Activated CD4-positive, alpha-beta T cell treated with anti-CD3 and anti-CD28 coated beads for 36 hours (primary cell): ENCODE measurements at regions not wholly inside any gene's neighbourhood (a gene's known extent, or its start where the extent isn't known, plus 50 kb on each side); places are given as distances from the start of the nearest gene placed in this dataset.

Source experiments
- ATAC-seq: fragments of 200-7000 bp; cut with Tn5 transposase; one replicate; pipeline ENCODE4 v1.10.0; 2021; ENCODE audit warnings: mild to moderate bottlenecking, moderate library complexity
- CTCF ChIA-PET: fragments of 350-600 bp; sonication (Branson Sonifier 250); formaldehyde crosslinking; loops from one replicate; lab custom pipeline; 2021; ENCODE audit warnings: antibody characterized with exemption; lab: Charles Lee
- POLR2A ChIA-PET: fragments of 350-600 bp; sonication (Branson Sonifier 250); formaldehyde crosslinking; loops from one replicate; lab custom pipeline; 2021; ENCODE audit warnings: antibody characterized with exemption, inconsistent platforms; lab: Charles Lee
- DNase-seq: peaks from one replicate; pipeline ENCODE4 v3.0.0-alpha.2; 2020
- H3K27ac Mint-ChIP-seq: one replicate; pipeline ENCODE4 v1.8.0; 2021; ENCODE audit warnings: mixed read lengths
- H3K27me3 Mint-ChIP-seq: one replicate; pipeline ENCODE4 v1.8.0; 2021; ENCODE audit warnings: mixed read lengths
- H3K36me3 Mint-ChIP-seq: one replicate; pipeline ENCODE4 v1.8.0; 2021; ENCODE audit warnings: low read depth, mixed read lengths
- H3K4me1 Mint-ChIP-seq: one replicate; pipeline ENCODE4 v1.8.0; 2021; ENCODE audit warnings: mixed read lengths
- H3K4me3 Mint-ChIP-seq: one replicate; pipeline ENCODE4 v1.8.0; 2021; ENCODE audit warnings: mild to moderate bottlenecking, moderate library complexity, mixed read lengths
- H3K9me3 Mint-ChIP-seq: one replicate; pipeline ENCODE4 v1.8.0; 2021; ENCODE audit warnings: low read depth, mixed read lengths
- intact Hi-C, 2 experiments: fragments of 100-400 bp; cut with DNase I in 1 of 2; cut with micrococcal nuclease in 1 of 2; formaldehyde crosslinking; loops; one replicate each; pipeline versions ENCODE4 v1.14.2 to v1.15.1; 2022 to 2024; cut with DNase I, micrococcal nuclease

- POLR2A ChIA-PET = no interaction called here
- no peak for ATAC-seq
- peaks cover 24% of the 10 kb centered on the region for H3K4me1 Mint-ChIP-seq
- CTCF ChIA-PET = interaction anchor here (0.5 to 4.6 kb wide), 7 partner anchors 13 to 70 kb away, joined by 3 to 24 read pairs (median 3); no protein-coding TSS in a partner anchor
- intact Hi-C loops = no loop called here
- no peak for DNase-seq
- H3K9me3 Mint-ChIP-seq = no peaks in the 10 kb centered on the region
- H3K27me3 Mint-ChIP-seq = no peaks in the 10 kb centered on the region
- no peak overlapping the region for H3K27ac Mint-ChIP-seq
- no peaks in the 10 kb centered on the region for H3K36me3 Mint-ChIP-seq
- H3K4me3 Mint-ChIP-seq = no peak overlapping the region
Observed at GRCh38 chr14:106487600-106487999, 961.2 kb downstream of the TMEM121 start.

- Mint-ChIP-seq H3K36me3 (no peaks in the 10 kb centered on the region), H3K27me3 (no peaks in the 10 kb centered on the region), H3K9me3 (no peaks in the 10 kb centered on the region), H3K4me1 (peaks cover 24% of the 10 kb centered on the region), H3K27ac (no peak overlapping the region), H3K4me3 (no peak overlapping the region)
- DNase-seq (no peak), ATAC-seq (no peak)
- intact Hi-C loops = no loop called here
- CTCF ChIA-PET = interaction anchor here (0.5 to 4.6 kb wide), 15 partner anchors 10 to 394 kb away, joined by 3 to 24 read pairs (median 5); no protein-coding TSS in a partner anchor
- POLR2A ChIA-PET = interaction anchor here (1.4 kb wide), 1 partner anchor 13 kb away, joined by 7 read pairs; no protein-coding TSS in a partner anchor
Observed at GRCh38 chr14:106488291-106488690, 961.9 kb downstream of the TMEM121 start.

GRCh38 chr14:106489112-106489881 is 962.9 kb downstream of the TMEM121 start:
- Mint-ChIP-seq H3K27ac (peak overlapping the region; percentile 76), H3K36me3 (no peaks in the 10 kb centered on the region), H3K27me3 (no peaks in the 10 kb centered on the region), H3K4me1 (peaks cover 29% of the 10 kb centered on the region), H3K4me3 (no peak overlapping the region), H3K9me3 (no peaks in the 10 kb centered on the region)
- peak; percentile 88 for ATAC-seq
- CTCF ChIA-PET = interaction anchor here (0.6 to 4.6 kb wide), 28 partner anchors 11 to 395 kb away, joined by 3 to 27 read pairs (median 6); no protein-coding TSS in a partner anchor
- DNase-seq = peak; percentile 71
- intact Hi-C loops = no loop called here
- POLR2A ChIA-PET = interaction anchor here (0.7 to 1.4 kb wide), 2 partner anchors 14 to 18 kb away, joined by 3 to 7 read pairs; no protein-coding TSS in a partner anchor

- Mint-ChIP-seq H3K4me3 (no peak overlapping the region), H3K27me3 (no peaks in the 10 kb centered on the region), H3K4me1 (peaks cover 32% of the 10 kb centered on the region), H3K36me3 (no peaks in the 10 kb centered on the region), H3K9me3 (no peaks in the 10 kb centered on the region), H3K27ac (no peak overlapping the region)
- ChIA-PET CTCF (interaction anchor here (0.7 to 4.6 kb wide), 21 partner anchors 12 to 112 kb away, joined by 3 to 27 read pairs (median 7); no protein-coding TSS in a partner anchor), POLR2A (no interaction called here)
- ATAC-seq = no peak
- intact Hi-C loops = loop anchor here in 1 of 2 experiments (2.0 kb wide), 1 partner anchor 30 kb away; no protein-coding TSS in a partner anchor
- DNase-seq = no peak
Observed at GRCh38 chr14:106490442-106490841, 964.1 kb downstream of the TMEM121 start.

GRCh38 chr14:106491851-106492250 is 965.5 kb downstream of the TMEM121 start:
- H3K4me1 Mint-ChIP-seq = peaks cover 32% of the 10 kb centered on the region
- ATAC-seq = no peak
- POLR2A ChIA-PET = no interaction called here
- H3K4me3 Mint-ChIP-seq = no peak overlapping the region
- intact Hi-C loops = loop anchor here in 1 of 2 experiments (2.0 kb wide), 1 partner anchor 31 kb away; no protein-coding TSS in a partner anchor
- no peaks in the 10 kb centered on the region for H3K36me3 Mint-ChIP-seq
- peaks cover 2% of the 10 kb centered on the region for H3K9me3 Mint-ChIP-seq
- H3K27ac Mint-ChIP-seq = no peak overlapping the region
- peak; percentile 63 for DNase-seq
- CTCF ChIA-PET = interaction anchor here (1.0 to 4.6 kb wide), 12 partner anchors 10 to 73 kb away, joined by 3 to 27 read pairs (median 7); no protein-coding TSS in a partner anchor
- H3K27me3 Mint-ChIP-seq = no peaks in the 10 kb centered on the region

- intact Hi-C loops = no loop called here
- no peak for ATAC-seq
Observed at GRCh38 chr14:106493962-106494823, 967.8 kb downstream of the TMEM121 start.

GRCh38 chr14:106500571-106500970 is 974.2 kb downstream of the TMEM121 start:
- DNase-seq = no peak
- no peak overlapping the region for H3K27ac Mint-ChIP-seq
- H3K4me1 Mint-ChIP-seq = peaks cover 14% of the 10 kb centered on the region
- no peak for ATAC-seq
- H3K36me3 Mint-ChIP-seq = no peaks in the 10 kb centered on the region
- POLR2A ChIA-PET = no interaction called here
- H3K9me3 Mint-ChIP-seq = peaks cover 2% of the 10 kb centered on the region
- no peak overlapping the region for H3K4me3 Mint-ChIP-seq
- no peaks in the 10 kb centered on the region for H3K27me3 Mint-ChIP-seq
- CTCF ChIA-PET = interaction anchor here (0.6 to 3.6 kb wide), 11 partner anchors 11 to 190 kb away, joined by 3 to 24 read pairs (median 4); no protein-coding TSS in a partner anchor
- intact Hi-C loops = no loop called here

More at GRCh38 chr14:106493962-106494823, 967.8 kb downstream of the TMEM121 start:
- Mint-ChIP-seq H3K4me1 (peaks cover 18% of the 10 kb centered on the region), H3K27ac (peak overlapping the region; percentile 8), H3K27me3 (no peaks in the 10 kb centered on the region), H3K9me3 (peaks cover 2% of the 10 kb centered on the region), H3K4me3 (peak overlapping the region; percentile 19), H3K36me3 (no peaks in the 10 kb centered on the region)
- POLR2A ChIA-PET = no interaction called here
- DNase-seq = no peak
- CTCF ChIA-PET = interaction anchor here (0.8 to 1.9 kb wide), 9 partner anchors 9 to 77 kb away, joined by 3 to 10 read pairs (median 3); no protein-coding TSS in a partner anchor

GRCh38 chr14:106501898-106502297 is 975.5 kb downstream of the TMEM121 start:
- no peak overlapping the region for H3K27ac Mint-ChIP-seq
- intact Hi-C loops = no loop called here

GRCh38 chr14:106505366-106505765 is 979.0 kb downstream of the TMEM121 start:
- no peaks in the 10 kb centered on the region for H3K36me3 Mint-ChIP-seq
- ChIA-PET CTCF (interaction anchor here (0.9 to 4.2 kb wide), 7 partner anchors 11 to 86 kb away, joined by 4 to 54 read pairs (median 9); no protein-coding TSS in a partner anchor), POLR2A (no interaction called here)
- H3K27ac Mint-ChIP-seq = no peak overlapping the region
- no peaks in the 10 kb centered on the region for H3K27me3 Mint-ChIP-seq
- H3K4me3 Mint-ChIP-seq = no peak overlapping the region
- no peaks in the 10 kb centered on the region for H3K9me3 Mint-ChIP-seq
- ATAC-seq (no peak), DNase-seq (no peak)
- intact Hi-C loops = loop anchor here in 1 of 2 experiments (5.0 kb wide), 1 partner anchor 433 kb away; no protein-coding TSS in a partner anchor
- H3K4me1 Mint-ChIP-seq = peaks cover 57% of the 10 kb centered on the region

More at GRCh38 chr14:106501898-106502297, 975.5 kb downstream of the TMEM121 start:
- ATAC-seq (peak; percentile 63), DNase-seq (no peak)
- ChIA-PET POLR2A (interaction anchor here (0.6 kb wide), 1 partner anchor 25 kb away, joined by 4 read pairs; no protein-coding TSS in a partner anchor), CTCF (interaction anchor here (0.6 to 3.6 kb wide), 8 partner anchors 12 to 289 kb away, joined by 3 to 24 read pairs (median 4); no protein-coding TSS in a partner anchor)
- Mint-ChIP-seq H3K27me3 (no peaks in the 10 kb centered on the region), H3K36me3 (no peaks in the 10 kb centered on the region), H3K4me1 (peaks cover 24% of the 10 kb centered on the region), H3K9me3 (no peaks in the 10 kb centered on the region), H3K4me3 (no peak overlapping the region)

GRCh38 chr14:106506881-106507305 is 980.5 kb downstream of the TMEM121 start:
- peak; percentile 76 for DNase-seq
- peak overlapping the region; percentile 75 for H3K27ac Mint-ChIP-seq
- H3K4me3 Mint-ChIP-seq = peak overlapping the region; percentile 24
- POLR2A ChIA-PET = interaction anchor here (0.8 to 1.5 kb wide), 3 partner anchors 17 to 32 kb away, joined by 3 to 11 read pairs (median 3); no protein-coding TSS in a partner anchor
- ATAC-seq = peak; percentile 71
- H3K27me3 Mint-ChIP-seq = no peaks in the 10 kb centered on the region
- CTCF ChIA-PET = interaction anchor here (0.6 to 6.2 kb wide), 17 partner anchors 9 to 279 kb away, joined by 3 to 54 read pairs (median 6); no protein-coding TSS in a partner anchor
- H3K4me1 Mint-ChIP-seq = peaks cover 69% of the 10 kb centered on the region
- H3K9me3 Mint-ChIP-seq = no peaks in the 10 kb centered on the region
- intact Hi-C loops = loop anchor here (2.0 to 5.0 kb wide), 2 partner anchors 32 to 435 kb away; no protein-coding TSS in a partner anchor
- H3K36me3 Mint-ChIP-seq = no peaks in the 10 kb centered on the region
